GM13976 (cell line): ENCODE measurements at regions not wholly inside any gene's neighbourhood (a gene's known extent, or its start where the extent isn't known, plus 50 kb on each side); places are given as distances from the start of the nearest gene placed in this dataset.

Experiments used
- DNase-seq: peaks from one replicate; pipeline ENCODE4 v3.0.0; 2012; ENCODE audit warnings: low spot score
- CTCF ChIP-seq: IDR thresholded peaks from 2 replicates; pipeline ENCODE4 v1.5.1; 2012; ENCODE audit warnings: borderline replicate concordance, mild to moderate bottlenecking; ENCODE audit not compliant: insufficient read depth; ENCODE audit errors: extremely low read depth, missing control alignments, control extremely low read depth
- in situ Hi-C: fragments of 300-500 bp; cut with MboI; formaldehyde crosslinking; loops from one replicate; pipeline ENCODE4 v1.12.0; 2022; ENCODE audit warnings: low sequenced_read_pairs, mixed read lengths, inconsistent platforms; ENCODE audit not compliant: unreplicated experiment

- no peak for DNase-seq
- no peak for TF ChIP-seq CTCF
Measured at GRCh38 chr16:72300892-72301291, 128.9 kb upstream of the PMFBP1 start.

GRCh38 chr16:72299684-72300243, 127.8 kb upstream of the PMFBP1 start:
- in situ Hi-C loops, result no loop called here
- DNase-seq, result no peak
- TF ChIP-seq CTCF, result no peak

More at GRCh38 chr16:72300892-72301291, 128.9 kb upstream of the PMFBP1 start:
- in situ Hi-C loops, result no loop called here

DNA sequence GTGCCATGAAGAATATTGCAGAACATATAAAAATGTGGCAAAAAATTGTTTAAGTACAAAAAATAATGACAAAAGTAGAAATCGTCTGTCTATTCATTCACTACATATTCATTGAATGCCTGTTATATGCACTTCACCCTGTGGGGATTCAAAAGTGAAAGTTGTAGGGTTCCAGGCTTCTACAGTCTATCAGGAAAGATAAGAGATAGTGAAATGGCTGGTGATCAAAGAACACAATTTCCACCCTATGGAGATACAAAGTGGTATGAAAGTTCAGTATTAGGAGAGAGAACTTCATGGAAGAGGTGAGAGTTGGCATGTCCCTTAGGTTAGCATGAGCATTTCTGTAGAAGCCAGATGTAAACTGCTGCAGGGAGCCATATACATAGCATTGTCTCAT, 127.0 kb upstream of the PMFBP1 start:
- no peak for DNase-seq
- no peak for TF ChIP-seq CTCF
- in situ Hi-C loops, result no loop called here

GRCh38 chr16:72295914-72296313, 124.0 kb upstream of the PMFBP1 start:
- no peak for TF ChIP-seq CTCF
- no peak for DNase-seq
- in situ Hi-C loops, result no loop called here

DNA sequence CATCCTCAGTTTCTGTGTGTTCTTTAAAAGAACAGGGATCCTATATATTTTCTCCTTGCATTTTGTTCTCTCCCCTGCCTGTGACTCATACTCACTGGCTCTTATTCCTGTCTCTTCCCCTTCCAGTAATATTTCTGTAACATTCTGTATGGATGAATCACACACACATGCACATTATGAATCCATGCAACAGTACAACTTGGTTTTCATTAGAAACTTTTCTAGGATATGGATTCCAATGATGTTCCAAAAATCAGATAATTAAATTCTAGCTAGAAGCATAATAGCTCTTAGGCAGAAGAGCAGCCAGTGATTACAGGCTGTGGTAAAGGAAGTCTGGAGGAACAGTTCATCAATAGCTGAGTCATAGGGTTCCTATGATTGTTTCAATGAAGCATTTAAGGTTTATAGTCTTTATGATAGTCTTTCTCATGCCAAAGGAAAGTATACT, 119.6 kb upstream of the PMFBP1 start:
- no peak for DNase-seq
- TF ChIP-seq CTCF, result no peak
- in situ Hi-C loops, result no loop called here

DNA sequence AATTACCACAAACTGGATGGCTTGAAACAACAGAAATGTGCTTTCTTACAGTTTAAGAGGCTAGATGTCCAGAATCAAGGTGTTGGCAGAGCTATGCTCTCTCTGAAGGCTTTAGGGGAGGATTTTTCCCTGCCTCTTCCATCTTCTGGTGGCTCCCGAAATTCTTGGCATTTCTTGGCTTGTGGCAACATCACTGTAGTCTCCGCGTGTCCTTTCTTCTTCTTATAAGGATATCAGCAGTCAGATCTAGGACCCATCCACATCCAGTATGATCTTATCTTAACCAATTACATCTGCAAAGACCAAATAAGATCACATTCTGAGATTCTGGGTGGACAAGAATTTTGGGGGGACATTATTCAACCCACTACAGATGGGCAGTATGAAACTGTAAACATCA, 119.2 kb upstream of the PMFBP1 start:
- DNase-seq, result no peak
- in situ Hi-C loops, result no loop called here
- no peak for TF ChIP-seq CTCF
